ENCODE measurements at regions not wholly inside any gene's neighbourhood (a gene's known extent, or its start where the extent isn't known, plus 50 kb on each side); places are given as distances from the start of the nearest gene placed in this dataset.

DNA sequence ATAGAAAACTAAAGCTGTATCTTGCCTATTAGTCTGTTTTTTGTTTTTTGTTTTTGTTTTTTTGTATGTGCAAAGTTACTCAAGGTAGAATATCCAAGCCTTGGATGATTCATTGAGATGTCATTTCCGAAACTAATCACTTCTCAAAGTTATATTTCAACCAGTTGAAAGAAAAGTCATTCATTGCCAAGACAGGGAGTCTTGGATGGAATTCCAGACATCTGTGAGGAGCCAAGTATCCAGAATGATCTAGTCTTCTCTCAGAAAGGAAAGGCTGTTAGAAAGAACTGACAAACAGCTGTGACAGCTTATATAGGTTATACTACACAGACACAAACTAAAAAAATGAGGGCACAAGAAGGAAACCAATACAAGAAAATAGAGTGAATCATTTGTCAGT is 141.1 kb upstream of the NDST3 start:
- TF ChIP-seq, protein P1, sequence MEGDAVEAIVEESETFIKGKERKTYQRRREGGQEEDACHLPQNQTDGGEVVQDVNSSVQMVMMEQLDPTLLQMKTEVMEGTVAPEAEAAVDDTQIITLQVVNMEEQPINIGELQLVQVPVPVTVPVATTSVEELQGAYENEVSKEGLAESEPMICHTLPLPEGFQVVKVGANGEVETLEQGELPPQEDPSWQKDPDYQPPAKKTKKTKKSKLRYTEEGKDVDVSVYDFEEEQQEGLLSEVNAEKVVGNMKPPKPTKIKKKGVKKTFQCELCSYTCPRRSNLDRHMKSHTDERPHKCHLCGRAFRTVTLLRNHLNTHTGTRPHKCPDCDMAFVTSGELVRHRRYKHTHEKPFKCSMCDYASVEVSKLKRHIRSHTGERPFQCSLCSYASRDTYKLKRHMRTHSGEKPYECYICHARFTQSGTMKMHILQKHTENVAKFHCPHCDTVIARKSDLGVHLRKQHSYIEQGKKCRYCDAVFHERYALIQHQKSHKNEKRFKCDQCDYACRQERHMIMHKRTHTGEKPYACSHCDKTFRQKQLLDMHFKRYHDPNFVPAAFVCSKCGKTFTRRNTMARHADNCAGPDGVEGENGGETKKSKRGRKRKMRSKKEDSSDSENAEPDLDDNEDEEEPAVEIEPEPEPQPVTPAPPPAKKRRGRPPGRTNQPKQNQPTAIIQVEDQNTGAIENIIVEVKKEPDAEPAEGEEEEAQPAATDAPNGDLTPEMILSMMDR (IDR thresholded peaks at IDR 0.05) = no peak
- no peak for TF ChIP-seq CBX8 (IDR thresholded peaks at IDR 0.05)
- TF ChIP-seq POLR2A (IDR thresholded peaks at IDR 0.05; ENCODE audit: low read length) = no peak
- TF ChIP-seq, protein P2, sequence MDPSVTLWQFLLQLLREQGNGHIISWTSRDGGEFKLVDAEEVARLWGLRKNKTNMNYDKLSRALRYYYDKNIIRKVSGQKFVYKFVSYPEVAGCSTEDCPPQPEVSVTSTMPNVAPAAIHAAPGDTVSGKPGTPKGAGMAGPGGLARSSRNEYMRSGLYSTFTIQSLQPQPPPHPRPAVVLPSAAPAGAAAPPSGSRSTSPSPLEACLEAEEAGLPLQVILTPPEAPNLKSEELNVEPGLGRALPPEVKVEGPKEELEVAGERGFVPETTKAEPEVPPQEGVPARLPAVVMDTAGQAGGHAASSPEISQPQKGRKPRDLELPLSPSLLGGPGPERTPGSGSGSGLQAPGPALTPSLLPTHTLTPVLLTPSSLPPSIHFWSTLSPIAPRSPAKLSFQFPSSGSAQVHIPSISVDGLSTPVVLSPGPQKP (IDR thresholded peaks at IDR 0.05; ENCODE audit: low read depth, low read length) = no peak
- TF ChIP-seq MAFK (IDR thresholded peaks at IDR 0.05; ENCODE audit: partially characterized antibody) = no peak
- TF ChIP-seq KDM1A (IDR thresholded peaks at IDR 0.05; ENCODE audit: low read depth) = no peak
- TF ChIP-seq POLR2AphosphoS2 (conservative IDR thresholded peaks at IDR 0.05; ENCODE audit: low read length) = no peak
- TF ChIP-seq, protein P3, sequence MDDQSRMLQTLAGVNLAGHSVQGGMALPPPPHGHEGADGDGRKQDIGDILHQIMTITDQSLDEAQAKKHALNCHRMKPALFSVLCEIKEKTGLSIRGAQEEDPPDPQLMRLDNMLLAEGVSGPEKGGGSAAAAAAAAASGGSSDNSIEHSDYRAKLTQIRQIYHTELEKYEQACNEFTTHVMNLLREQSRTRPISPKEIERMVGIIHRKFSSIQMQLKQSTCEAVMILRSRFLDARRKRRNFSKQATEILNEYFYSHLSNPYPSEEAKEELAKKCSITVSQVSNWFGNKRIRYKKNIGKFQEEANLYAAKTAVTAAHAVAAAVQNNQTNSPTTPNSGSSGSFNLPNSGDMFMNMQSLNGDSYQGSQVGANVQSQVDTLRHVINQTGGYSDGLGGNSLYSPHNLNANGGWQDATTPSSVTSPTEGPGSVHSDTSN (IDR thresholded peaks at IDR 0.05) = no peak
- no peak for TF ChIP-seq EP300 (IDR thresholded peaks at IDR 0.05)

Data from A549 (cell line).